Naive thymus-derived CD4-positive, alpha-beta T cell (primary cell): ENCODE measurements at regions not wholly inside any gene's neighbourhood (a gene's known extent, or its start where the extent isn't known, plus 50 kb on each side); places are given as distances from the start of the nearest gene placed in this dataset.

Source experiments
- ATAC-seq: fragments of 150-1000 bp; cut with Tn5 transposase; 2 replicates; pipeline ENCODE4 v1.10.0; 2021; ENCODE audit warnings: mild to moderate bottlenecking, moderate library complexity
- CTCF ChIA-PET: fragments of 350-600 bp; sonication (Branson Sonifier 250); formaldehyde crosslinking; loops from one replicate; lab custom pipeline; 2021; ENCODE audit warnings: antibody characterized with exemption; lab: Charles Lee
- POLR2A ChIA-PET: fragments of 350-600 bp; sonication (Branson Sonifier 250); formaldehyde crosslinking; loops from one replicate; lab custom pipeline; 2021; ENCODE audit warnings: antibody characterized with exemption, inconsistent platforms; lab: Charles Lee
- DNase-seq, 9 donors: peaks; one replicate each; pipeline versions ENCODE4 v3.0.0 to v3.0.0-alpha.2; 2020 to 2022; ENCODE audit warnings: mixed read lengths in 1 of 9
- H3K27ac ChIP-seq: one replicate; pipeline ENCODE4 v1.7.0; 2013; ENCODE audit warnings: mild to moderate bottlenecking, low read depth, low read length, moderate library complexity
- H3K27me3 ChIP-seq, 2 donors: one replicate each; pipeline ENCODE4 v1.7.0; 2013; ENCODE audit warnings: low read length in 2 of 2, mild to moderate bottlenecking in 2 of 2, moderate library complexity in 2 of 2; ENCODE audit not compliant: control insufficient read depth in 2 of 2, insufficient read depth in 2 of 2
- H3K36me3 ChIP-seq, 3 experiments: 1 replicate in 2 of 3; 2 replicates in 1 of 3; pipeline ENCODE4 v1.7.0; 2013; ENCODE audit warnings: low read length in 3 of 3, mild to moderate bottlenecking in 3 of 3, moderate library complexity in 1 of 3; ENCODE audit not compliant: insufficient read depth in 3 of 3, control insufficient read depth in 2 of 3
- H3K4me1 ChIP-seq, 2 donors: one replicate each; pipeline ENCODE4 v1.7.0; 2013; ENCODE audit warnings: low read length in 2 of 2, mild to moderate bottlenecking in 2 of 2, moderate library complexity in 1 of 2; ENCODE audit not compliant: control insufficient read depth in 2 of 2, insufficient read depth in 2 of 2
- H3K4me3 ChIP-seq: 2 replicates; pipeline ENCODE4 v1.7.0; 2013; ENCODE audit warnings: mild to moderate bottlenecking, low read length
- H3K9me3 ChIP-seq, 3 experiments: 1 replicate in 2 of 3; 2 replicates in 1 of 3; pipeline ENCODE4 v1.7.0; 2013; ENCODE audit warnings: low read length in 3 of 3; ENCODE audit not compliant: control insufficient read depth in 2 of 3
- H3K27ac Mint-ChIP-seq, 9 donors: one replicate each; pipeline ENCODE4 v1.8.0; 2020 to 2022; ENCODE audit warnings: mixed read lengths in 9 of 9, mild to moderate bottlenecking in 8 of 9, moderate library complexity in 5 of 9, inconsistent platforms in 2 of 9
- H3K27me3 Mint-ChIP-seq, 5 donors: one replicate each; pipeline ENCODE4 v1.8.0; 2021 to 2022; ENCODE audit warnings: mixed read lengths in 5 of 5, mild to moderate bottlenecking in 1 of 5
- H3K36me3 Mint-ChIP-seq, 5 donors: one replicate each; pipeline ENCODE4 v1.8.0; 2020 to 2022; ENCODE audit warnings: mixed read lengths in 5 of 5, mild to moderate bottlenecking in 3 of 5, inconsistent platforms in 1 of 5
- H3K4me1 Mint-ChIP-seq, 7 donors: one replicate each; pipeline ENCODE4 v1.8.0; 2020 to 2022; ENCODE audit warnings: mixed read lengths in 7 of 7, mild to moderate bottlenecking in 3 of 7, inconsistent platforms in 1 of 7
- H3K4me3 Mint-ChIP-seq, 10 donors: one replicate each; pipeline ENCODE4 v1.8.0; 2020 to 2022; ENCODE audit warnings: mild to moderate bottlenecking in 10 of 10, mixed read lengths in 10 of 10, moderate library complexity in 6 of 10, inconsistent platforms in 2 of 10
- H3K9me3 Mint-ChIP-seq, 11 donors: one replicate each; pipeline ENCODE4 v1.8.0; 2020 to 2022; ENCODE audit warnings: mixed read lengths in 11 of 11, mild to moderate bottlenecking in 4 of 11, inconsistent platforms in 1 of 11, moderate library complexity in 1 of 11
- intact Hi-C, 2 donors: fragments of 100-400 bp; cut with micrococcal nuclease; formaldehyde crosslinking; loops; one replicate each; pipeline ENCODE4 v1.15.1; 2023

- no peak for ATAC-seq
- H3K27me3 Mint-ChIP-seq, result peaks cover 0 to 32% (median 13%) of the 10 kb centered on the region in 5 donors
- Histone ChIP-seq H3K27me3 (no peaks in the 10 kb centered on the region), H3K4me3 (no peak overlapping the region), H3K4me1 (no peaks in the 10 kb centered on the region), H3K9me3 (no peaks in the 10 kb centered on the region), H3K27ac (no peak overlapping the region), H3K36me3 (no peaks in the 10 kb centered on the region)
- intact Hi-C loops, result no loop called here
- POLR2A ChIA-PET, result no interaction called here
- H3K4me1 Mint-ChIP-seq, result no peaks in the 10 kb centered on the region
- H3K27ac Mint-ChIP-seq, result no peak overlapping the region
- no peaks in the 10 kb centered on the region for H3K36me3 Mint-ChIP-seq
- H3K4me3 Mint-ChIP-seq, result no peak overlapping the region
- H3K9me3 Mint-ChIP-seq, result peaks cover 0 to 9% (median 2%) of the 10 kb centered on the region in 11 donors
- no peak for DNase-seq
- CTCF ChIA-PET, result no interaction called here
Observed at GRCh38 chr16:47939680-47940079, 216.1 kb downstream of the ABCC12 start.

GRCh38 chr16:47938272-47938671 lies 217.5 kb downstream of the ABCC12 start:
- no peaks in the 10 kb centered on the region for H3K27me3 ChIP-seq

DNA sequence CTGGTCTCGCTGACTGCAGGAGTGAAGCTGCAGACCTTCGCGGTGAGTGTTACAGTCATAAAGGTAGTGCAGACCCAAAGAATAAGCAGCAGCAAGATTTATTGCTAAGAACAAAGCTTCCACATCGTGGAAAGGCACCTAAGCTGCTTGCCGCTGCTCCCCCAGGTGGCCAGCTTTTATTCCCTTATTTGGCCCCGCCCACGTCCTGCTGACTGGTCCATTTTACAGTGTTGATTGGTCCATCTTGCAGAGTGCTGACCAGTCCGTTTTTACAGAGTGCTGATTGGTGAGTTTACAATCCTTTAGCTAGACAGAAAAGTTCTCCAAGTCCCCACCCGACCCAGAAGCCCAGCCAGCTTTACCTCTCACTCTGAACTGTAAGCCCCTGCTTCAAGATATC lies 227.8 kb downstream of the ABCC12 start:
- no peak overlapping the region for H3K27ac ChIP-seq
- ATAC-seq (no peak), DNase-seq (no peak)
- Mint-ChIP-seq H3K27me3 (peaks cover 0 to 7% (median 4%) of the 10 kb centered on the region in 5 donors), H3K27ac (no peak overlapping the region), H3K36me3 (no peaks in the 10 kb centered on the region), H3K4me3 (no peak overlapping the region), H3K4me1 (no peaks in the 10 kb centered on the region), H3K9me3 (peaks cover 0 to 6% (median 0%) of the 10 kb centered on the region in 11 donors)
- no peaks in the 10 kb centered on the region for H3K4me1 ChIP-seq
- intact Hi-C loops, result no loop called here
- H3K27me3 ChIP-seq, result no peaks in the 10 kb centered on the region
- H3K36me3 ChIP-seq, result no peaks in the 10 kb centered on the region
- H3K9me3 ChIP-seq, result no peaks in the 10 kb centered on the region
- ChIA-PET POLR2A (no interaction called here), CTCF (no interaction called here)
- no peak overlapping the region for H3K4me3 ChIP-seq

More at GRCh38 chr16:47938272-47938671, 217.5 kb downstream of the ABCC12 start:
- Histone ChIP-seq H3K4me1 (no peaks in the 10 kb centered on the region), H3K9me3 (no peaks in the 10 kb centered on the region), H3K27ac (no peak overlapping the region), H3K36me3 (no peaks in the 10 kb centered on the region), H3K4me3 (no peak overlapping the region)
- ChIA-PET CTCF (interaction anchor here (0.7 kb wide), 1 partner anchor 578 kb away, joined by 3 read pairs; no protein-coding TSS in a partner anchor), POLR2A (no interaction called here)
- intact Hi-C loops, result no loop called here
- Mint-ChIP-seq H3K9me3 (peaks cover 0 to 11% (median 4%) of the 10 kb centered on the region in 11 donors), H3K27me3 (peaks cover 0 to 27% (median 9%) of the 10 kb centered on the region in 5 donors), H3K4me3 (no peak overlapping the region), H3K36me3 (no peaks in the 10 kb centered on the region), H3K4me1 (no peaks in the 10 kb centered on the region), H3K27ac (no peak overlapping the region)
- no peak for ATAC-seq
- DNase-seq, result no peak

- no peaks in the 10 kb centered on the region for H3K27me3 ChIP-seq
- H3K36me3 ChIP-seq, result no peaks in the 10 kb centered on the region
- Mint-ChIP-seq H3K4me3 (no peak overlapping the region), H3K27me3 (peaks cover 0 to 7% (median 4%) of the 10 kb centered on the region in 5 donors), H3K4me1 (no peaks in the 10 kb centered on the region), H3K9me3 (peaks cover 0 to 6% (median 0%) of the 10 kb centered on the region in 11 donors), H3K36me3 (no peaks in the 10 kb centered on the region), H3K27ac (no peak overlapping the region)
- no peak overlapping the region for H3K27ac ChIP-seq
- DNase-seq (no peak), ATAC-seq (no peak)
- H3K4me3 ChIP-seq, result no peak overlapping the region
- intact Hi-C loops, result no loop called here
- CTCF ChIA-PET, result no interaction called here
- POLR2A ChIA-PET, result no interaction called here
- H3K9me3 ChIP-seq, result no peaks in the 10 kb centered on the region
- H3K4me1 ChIP-seq, result no peaks in the 10 kb centered on the region
Observed at GRCh38 chr16:47927330-47927729, 228.5 kb downstream of the ABCC12 start.

- no peak overlapping the region for H3K4me3 Mint-ChIP-seq
- no peak overlapping the region for H3K27ac Mint-ChIP-seq
- ATAC-seq, result no peak
- peaks cover 0 to 6% (median 0%) of the 10 kb centered on the region in 11 donors for H3K9me3 Mint-ChIP-seq
- no peaks in the 10 kb centered on the region for H3K4me1 Mint-ChIP-seq
- Histone ChIP-seq H3K27ac (no peak overlapping the region), H3K4me1 (no peaks in the 10 kb centered on the region), H3K4me3 (no peak overlapping the region), H3K36me3 (no peaks in the 10 kb centered on the region), H3K27me3 (no peaks in the 10 kb centered on the region), H3K9me3 (no peaks in the 10 kb centered on the region)
- intact Hi-C loops, result no loop called here
- no peaks in the 10 kb centered on the region for H3K36me3 Mint-ChIP-seq
- ChIA-PET CTCF (no interaction called here), POLR2A (no interaction called here)
- H3K27me3 Mint-ChIP-seq, result peaks cover 0 to 7% (median 0%) of the 10 kb centered on the region in 5 donors
- DNase-seq, result no peak
Observed at GRCh38 chr16:47925811-47926460, 229.9 kb downstream of the ABCC12 start.

DNA sequence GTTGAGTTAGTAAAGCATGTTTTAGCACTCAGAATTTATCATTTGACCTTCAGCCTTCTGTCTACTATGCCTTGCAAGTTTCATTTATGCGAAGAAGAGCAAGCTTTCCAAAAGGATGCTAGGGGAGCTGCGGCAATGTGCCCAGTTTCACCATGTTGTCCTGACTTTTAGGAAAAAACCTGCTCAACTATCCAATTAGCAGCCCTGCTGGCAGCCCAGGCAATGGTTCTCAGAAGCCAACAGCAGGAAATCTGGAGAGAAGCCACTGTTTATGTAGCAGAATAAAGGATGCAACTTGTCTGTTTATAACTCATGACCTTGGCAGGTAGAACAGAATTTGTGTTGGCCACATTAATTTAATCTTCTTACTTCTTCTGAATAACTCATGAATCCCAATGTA lies 230.8 kb downstream of the ABCC12 start:
- no peak overlapping the region for H3K27ac Mint-ChIP-seq
- H3K36me3 ChIP-seq, result no peaks in the 10 kb centered on the region
- DNase-seq, result no peak
- intact Hi-C loops, result no loop called here
- no peak overlapping the region for H3K4me3 Mint-ChIP-seq
- H3K27me3 Mint-ChIP-seq, result peaks cover 0 to 7% (median 5%) of the 10 kb centered on the region in 5 donors
- CTCF ChIA-PET, result no interaction called here
- H3K36me3 Mint-ChIP-seq, result no peaks in the 10 kb centered on the region
- no peaks in the 10 kb centered on the region for H3K9me3 ChIP-seq
- POLR2A ChIA-PET, result no interaction called here
- ATAC-seq, result no peak
- no peak overlapping the region for H3K4me3 ChIP-seq
- no peaks in the 10 kb centered on the region for H3K27me3 ChIP-seq
- no peaks in the 10 kb centered on the region for H3K4me1 Mint-ChIP-seq
- no peaks in the 10 kb centered on the region for H3K4me1 ChIP-seq
- peaks cover 0 to 6% (median 0%) of the 10 kb centered on the region in 11 donors for H3K9me3 Mint-ChIP-seq
- no peak overlapping the region for H3K27ac ChIP-seq

DNA sequence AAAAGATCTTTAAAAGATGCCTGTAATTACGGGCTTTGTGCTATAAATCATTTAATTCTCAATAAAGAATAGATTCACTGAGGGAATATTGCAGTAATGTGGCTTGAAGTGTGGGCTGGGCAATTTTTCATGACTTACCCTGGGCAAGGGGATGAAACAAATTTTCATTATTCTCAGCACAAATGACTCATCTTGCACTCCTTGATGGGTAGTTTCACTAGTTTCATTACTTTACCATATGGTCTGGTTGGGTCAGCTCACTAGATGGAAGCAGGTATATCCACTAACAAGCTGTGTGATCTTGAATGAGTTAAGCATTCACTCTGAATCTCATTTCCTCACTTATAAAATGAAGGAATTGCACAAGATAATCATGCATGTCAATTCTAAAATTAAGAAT lies 234.3 kb downstream of the ABCC12 start:
- Mint-ChIP-seq H3K27ac (no peak overlapping the region), H3K4me3 (no peak overlapping the region), H3K9me3 (peaks cover 0 to 2% (median 0%) of the 10 kb centered on the region in 11 donors), H3K27me3 (peaks cover 0 to 9% (median 7%) of the 10 kb centered on the region in 5 donors), H3K36me3 (no peaks in the 10 kb centered on the region), H3K4me1 (no peaks in the 10 kb centered on the region)
- Histone ChIP-seq H3K9me3 (no peaks in the 10 kb centered on the region), H3K4me1 (no peaks in the 10 kb centered on the region), H3K27ac (no peak overlapping the region), H3K4me3 (no peak overlapping the region), H3K36me3 (no peaks in the 10 kb centered on the region), H3K27me3 (no peaks in the 10 kb centered on the region)
- DNase-seq, result no peak
- ChIA-PET CTCF (no interaction called here), POLR2A (no interaction called here)
- ATAC-seq, result no peak
- intact Hi-C loops, result no loop called here
